Activated CD8-positive, alpha-beta memory T cell treated with anti-CD3 and anti-CD28 coated beads, Interleukin-2, amount 10 ng/mL, durations not matched to agents 7 days and 5 days (primary cell): ENCODE measurements at regions not wholly inside any gene's neighbourhood (a gene's known extent, or its start where the extent isn't known, plus 50 kb on each side); places are given as distances from the start of the nearest gene placed in this dataset.

Source experiments
- ATAC-seq: fragments of 150-1000 bp; cut with Tn5 transposase; one replicate; pipeline ENCODE4 v1.10.0; 2021; ENCODE audit warnings: moderate library complexity
- CTCF ChIA-PET: fragments of 350-600 bp; sonication (Branson Sonifier 250); formaldehyde crosslinking; loops from one replicate; lab custom pipeline; 2021; ENCODE audit warnings: antibody characterized with exemption; lab: Charles Lee
- DNase-seq: peaks from one replicate; pipeline ENCODE4 v3.0.0-alpha.2; 2020
- H3K27ac Mint-ChIP-seq: one replicate; pipeline ENCODE4 v1.8.0; 2021; ENCODE audit warnings: mild to moderate bottlenecking, mixed read lengths
- H3K27me3 Mint-ChIP-seq: one replicate; pipeline ENCODE4 v1.8.0; 2021; ENCODE audit warnings: mixed read lengths
- H3K36me3 Mint-ChIP-seq: one replicate; pipeline ENCODE4 v1.8.0; 2021; ENCODE audit warnings: mild to moderate bottlenecking, mixed read lengths
- H3K4me1 Mint-ChIP-seq: one replicate; pipeline ENCODE4 v1.8.0; 2021; ENCODE audit warnings: mixed read lengths
- H3K4me3 Mint-ChIP-seq: one replicate; pipeline ENCODE4 v1.8.0; 2021; ENCODE audit warnings: mild to moderate bottlenecking, moderate library complexity, mixed read lengths
- H3K9me3 Mint-ChIP-seq: one replicate; pipeline ENCODE4 v1.8.0; 2022; ENCODE audit warnings: low read depth, mixed read lengths

GRCh38 chr1:62955666-62956065 lies 171.7 kb downstream of the ATG4C start:
- no peaks in the 10 kb centered on the region for H3K4me1 Mint-ChIP-seq

GRCh38 chr1:62962014-62962812 lies 178.3 kb downstream of the ATG4C start:
- H3K4me1 Mint-ChIP-seq: no peaks in the 10 kb centered on the region
- CTCF ChIA-PET: no interaction called here
- H3K27ac Mint-ChIP-seq: no peak overlapping the region
- H3K4me3 Mint-ChIP-seq: no peak overlapping the region
- H3K36me3 Mint-ChIP-seq: no peaks in the 10 kb centered on the region
- peaks cover 11% of the 10 kb centered on the region for H3K27me3 Mint-ChIP-seq
- no peaks in the 10 kb centered on the region for H3K9me3 Mint-ChIP-seq
- ATAC-seq (no peak), DNase-seq (no peak)

More at GRCh38 chr1:62955666-62956065, 171.7 kb downstream of the ATG4C start:
- CTCF ChIA-PET: no interaction called here
- Mint-ChIP-seq H3K27me3 (peaks cover 29% of the 10 kb centered on the region), H3K36me3 (no peaks in the 10 kb centered on the region), H3K27ac (no peak overlapping the region), H3K9me3 (no peaks in the 10 kb centered on the region), H3K4me3 (no peak overlapping the region)
- DNase-seq (no peak), ATAC-seq (no peak)

GRCh38 chr1:62962901-62963776 lies 179.2 kb downstream of the ATG4C start:
- H3K36me3 Mint-ChIP-seq: no peaks in the 10 kb centered on the region
- peaks cover 11% of the 10 kb centered on the region for H3K27me3 Mint-ChIP-seq
- no peak for ATAC-seq
- CTCF ChIA-PET: interaction anchor here (1.4 kb wide), 1 partner anchor 482 kb away, joined by 3 read pairs; no protein-coding TSS in a partner anchor
- H3K4me1 Mint-ChIP-seq: no peaks in the 10 kb centered on the region
- peak; percentile 44 for DNase-seq
- no peak overlapping the region for H3K27ac Mint-ChIP-seq
- H3K9me3 Mint-ChIP-seq: no peaks in the 10 kb centered on the region
- no peak overlapping the region for H3K4me3 Mint-ChIP-seq

GRCh38 chr1:62964141-62964540 lies 180.2 kb downstream of the ATG4C start:
- H3K27ac Mint-ChIP-seq: no peak overlapping the region
- no peaks in the 10 kb centered on the region for H3K9me3 Mint-ChIP-seq
- H3K4me1 Mint-ChIP-seq: no peaks in the 10 kb centered on the region
- DNase-seq (no peak), ATAC-seq (no peak)
- CTCF ChIA-PET: interaction anchor here (1.2 to 1.4 kb wide), 2 partner anchors 123 to 481 kb away, joined by 3 read pairs; no protein-coding TSS in a partner anchor
- H3K36me3 Mint-ChIP-seq: no peaks in the 10 kb centered on the region
- H3K27me3 Mint-ChIP-seq: peaks cover 8% of the 10 kb centered on the region
- H3K4me3 Mint-ChIP-seq: no peak overlapping the region

GRCh38 chr1:62967031-62967430 lies 183.1 kb downstream of the ATG4C start:
- no peak for ATAC-seq
- no peak for DNase-seq
- H3K4me3 Mint-ChIP-seq: no peak overlapping the region
- no peak overlapping the region for H3K27ac Mint-ChIP-seq
- H3K36me3 Mint-ChIP-seq: no peaks in the 10 kb centered on the region
- H3K9me3 Mint-ChIP-seq: no peaks in the 10 kb centered on the region
- CTCF ChIA-PET: no interaction called here
- no peaks in the 10 kb centered on the region for H3K4me1 Mint-ChIP-seq
- H3K27me3 Mint-ChIP-seq: peaks cover 1% of the 10 kb centered on the region

- Mint-ChIP-seq H3K36me3 (no peaks in the 10 kb centered on the region), H3K4me3 (no peak overlapping the region), H3K27me3 (peaks cover 7% of the 10 kb centered on the region), H3K9me3 (no peaks in the 10 kb centered on the region), H3K27ac (no peak overlapping the region), H3K4me1 (no peaks in the 10 kb centered on the region)
- ATAC-seq (no peak), DNase-seq (no peak)
- CTCF ChIA-PET: no interaction called here
These were observed 193.4 kb downstream of the ATG4C start for GRCh38 chr1:62977366-62977765.

GRCh38 chr1:62978741-62979140 lies 194.8 kb downstream of the ATG4C start:
- CTCF ChIA-PET: no interaction called here
- Mint-ChIP-seq H3K9me3 (no peaks in the 10 kb centered on the region), H3K27me3 (peaks cover 7% of the 10 kb centered on the region), H3K4me3 (no peak overlapping the region), H3K36me3 (no peaks in the 10 kb centered on the region), H3K4me1 (no peaks in the 10 kb centered on the region), H3K27ac (no peak overlapping the region)
- no peak for ATAC-seq
- no peak for DNase-seq

- H3K9me3 Mint-ChIP-seq: no peaks in the 10 kb centered on the region
- CTCF ChIA-PET: no interaction called here
- DNase-seq: no peak
- peaks cover 4% of the 10 kb centered on the region for H3K27me3 Mint-ChIP-seq
- H3K4me1 Mint-ChIP-seq: no peaks in the 10 kb centered on the region
- H3K27ac Mint-ChIP-seq: no peak overlapping the region
- no peak for ATAC-seq
- no peaks in the 10 kb centered on the region for H3K36me3 Mint-ChIP-seq
- no peak overlapping the region for H3K4me3 Mint-ChIP-seq
These were observed 197.5 kb downstream of the ATG4C start for GRCh38 chr1:62981434-62981833.

GRCh38 chr1:62988867-62989266 lies 204.9 kb downstream of the ATG4C start:
- ATAC-seq (no peak), DNase-seq (no peak)
- H3K27me3 Mint-ChIP-seq: peaks cover 10% of the 10 kb centered on the region
- CTCF ChIA-PET: no interaction called here
- H3K27ac Mint-ChIP-seq: no peak overlapping the region
- H3K9me3 Mint-ChIP-seq: no peaks in the 10 kb centered on the region
- H3K4me1 Mint-ChIP-seq: no peaks in the 10 kb centered on the region
- no peaks in the 10 kb centered on the region for H3K36me3 Mint-ChIP-seq
- no peak overlapping the region for H3K4me3 Mint-ChIP-seq

GRCh38 chr1:62989497-62989896 lies 205.6 kb downstream of the ATG4C start:
- Mint-ChIP-seq H3K4me3 (no peak overlapping the region), H3K27me3 (peaks cover 10% of the 10 kb centered on the region), H3K36me3 (no peaks in the 10 kb centered on the region), H3K9me3 (no peaks in the 10 kb centered on the region), H3K27ac (no peak overlapping the region), H3K4me1 (no peaks in the 10 kb centered on the region)
- CTCF ChIA-PET: no interaction called here
- no peak for ATAC-seq
- no peak for DNase-seq

GRCh38 chr1:62991152-62991551 lies 207.2 kb downstream of the ATG4C start:
- no peak overlapping the region for H3K4me3 Mint-ChIP-seq
- H3K27me3 Mint-ChIP-seq: peaks cover 10% of the 10 kb centered on the region
- H3K27ac Mint-ChIP-seq: no peak overlapping the region
- CTCF ChIA-PET: no interaction called here
- no peaks in the 10 kb centered on the region for H3K36me3 Mint-ChIP-seq
- no peak for DNase-seq
- H3K9me3 Mint-ChIP-seq: no peaks in the 10 kb centered on the region
- no peak for ATAC-seq
- H3K4me1 Mint-ChIP-seq: no peaks in the 10 kb centered on the region

GRCh38 chr1:62993844-62994243 lies 209.9 kb downstream of the ATG4C start:
- CTCF ChIA-PET: no interaction called here
- no peaks in the 10 kb centered on the region for H3K4me1 Mint-ChIP-seq
- ATAC-seq (no peak), DNase-seq (no peak)
- H3K9me3 Mint-ChIP-seq: no peaks in the 10 kb centered on the region
- peaks cover 12% of the 10 kb centered on the region for H3K27me3 Mint-ChIP-seq
- H3K4me3 Mint-ChIP-seq: no peak overlapping the region
- no peak overlapping the region for H3K27ac Mint-ChIP-seq
- no peaks in the 10 kb centered on the region for H3K36me3 Mint-ChIP-seq

GRCh38 chr1:62995173-62995572 lies 211.2 kb downstream of the ATG4C start:
- no peak overlapping the region for H3K4me3 Mint-ChIP-seq
- ATAC-seq (no peak), DNase-seq (no peak)
- no peaks in the 10 kb centered on the region for H3K36me3 Mint-ChIP-seq
- H3K27ac Mint-ChIP-seq: no peak overlapping the region
- CTCF ChIA-PET: no interaction called here
- peaks cover 12% of the 10 kb centered on the region for H3K27me3 Mint-ChIP-seq
- no peaks in the 10 kb centered on the region for H3K9me3 Mint-ChIP-seq
- H3K4me1 Mint-ChIP-seq: no peaks in the 10 kb centered on the region
